ENCODE measurements at regions not wholly inside any gene's neighbourhood (a gene's known extent, or its start where the extent isn't known, plus 50 kb on each side); places are given as distances from the start of the nearest gene placed in this dataset.
"Not testable (repeated sequence)": the region's sequence is repeated elsewhere in the genome, so short reads cannot be mapped to it uniquely, and the experiment has no call there.

GRCh38 chr4:134073711-134074110, 127.9 kb downstream of the PABPC4L start:
- Histone ChIP-seq H3K36me3 (replicated peaks) (no peaks in the 10 kb centered on the region), H3K27me3 (ENCODE audit: low read depth) (no peaks in the 10 kb centered on the region), H3K4me3 (no peak overlapping the region), H3K9me3 (no peaks in the 10 kb centered on the region), H3K4me1 (no peaks in the 10 kb centered on the region)
- in situ Hi-C loops (cut with MboI; ENCODE audit: low sequenced_read_pairs) = no loop called here
- no peak for DNase-seq (ENCODE audit: low spot score in 2 of 2)

- H3K4me3 ChIP-seq = no peak overlapping the region
- H3K36me3 ChIP-seq (replicated peaks) = no peaks in the 10 kb centered on the region
- H3K9me3 ChIP-seq = no peaks in the 10 kb centered on the region
- H3K4me1 ChIP-seq = no peaks in the 10 kb centered on the region
- in situ Hi-C loops (cut with MboI; ENCODE audit: low sequenced_read_pairs) = no loop called here
- DNase-seq (ENCODE audit: low spot score in 2 of 2) = no peak
- H3K27me3 ChIP-seq (ENCODE audit: low read depth) = no peaks in the 10 kb centered on the region
Measured at GRCh38 chr4:134072137-134072536, 129.5 kb downstream of the PABPC4L start.

- DNase-seq (ENCODE audit: low spot score in 2 of 2) = no peak
- no peaks in the 10 kb centered on the region for H3K27me3 ChIP-seq (ENCODE audit: low read depth)
- H3K4me1 ChIP-seq = no peaks in the 10 kb centered on the region
- in situ Hi-C loops (cut with MboI; ENCODE audit: low sequenced_read_pairs) = no loop called here
- no peaks in the 10 kb centered on the region for H3K9me3 ChIP-seq
- no peaks in the 10 kb centered on the region for H3K36me3 ChIP-seq (replicated peaks)
- H3K4me3 ChIP-seq = no peak overlapping the region
Measured at GRCh38 chr4:134070174-134070573, 131.4 kb downstream of the PABPC4L start.

- no peak for DNase-seq (ENCODE audit: low spot score in 2 of 2)
- H3K27me3 ChIP-seq (ENCODE audit: low read depth) = no peaks in the 10 kb centered on the region
- no peaks in the 10 kb centered on the region for H3K36me3 ChIP-seq (replicated peaks)
- no peaks in the 10 kb centered on the region for H3K9me3 ChIP-seq
- in situ Hi-C loops (cut with MboI; ENCODE audit: low sequenced_read_pairs) = no loop called here
- H3K4me3 ChIP-seq = no peak overlapping the region
- no peaks in the 10 kb centered on the region for H3K4me1 ChIP-seq
Measured at GRCh38 chr4:134057356-134057755, 144.2 kb downstream of the PABPC4L start.

- DNase-seq (ENCODE audit: low spot score in 2 of 2); H3K9me3 ChIP-seq; H3K4me1 ChIP-seq; H3K4me3 ChIP-seq; H3K27me3 ChIP-seq (ENCODE audit: low read depth); H3K36me3 ChIP-seq (replicated peaks); in situ Hi-C loops (cut with MboI; ENCODE audit: low sequenced_read_pairs): not testable (repeated sequence)
Measured at GRCh38 chr4:134046221-134046620, 155.4 kb downstream of the PABPC4L start.

GRCh38 chr4:134045411-134045810, 156.2 kb downstream of the PABPC4L start:
- Histone ChIP-seq H3K9me3 (peaks cover 2% of the 10 kb centered on the region; the same call in 1 of the 2 replicates), H3K36me3 (replicated peaks) (no peaks in the 10 kb centered on the region), H3K4me1 (no peaks in the 10 kb centered on the region), H3K4me3 (no peak overlapping the region), H3K27me3 (ENCODE audit: low read depth) (no peaks in the 10 kb centered on the region)
- in situ Hi-C loops (cut with MboI; ENCODE audit: low sequenced_read_pairs) = no loop called here
- no peak for DNase-seq (ENCODE audit: low spot score in 2 of 2)

GRCh38 chr4:134043266-134043665, 158.3 kb downstream of the PABPC4L start:
- peaks cover 2% of the 10 kb centered on the region; the same call in 1 of the 2 replicates for H3K9me3 ChIP-seq

GRCh38 chr4:134028421-134028820, 173.2 kb downstream of the PABPC4L start:
- in situ Hi-C loops (cut with MboI; ENCODE audit: low sequenced_read_pairs) = no loop called here
- DNase-seq (ENCODE audit: low spot score in 2 of 2) = no peak

More at GRCh38 chr4:134043266-134043665, 158.3 kb downstream of the PABPC4L start:
- Histone ChIP-seq H3K4me3 (no peak overlapping the region), H3K4me1 (no peaks in the 10 kb centered on the region), H3K36me3 (replicated peaks) (no peaks in the 10 kb centered on the region), H3K27me3 (ENCODE audit: low read depth) (no peaks in the 10 kb centered on the region)
- in situ Hi-C loops (cut with MboI; ENCODE audit: low sequenced_read_pairs) = no loop called here
- DNase-seq (ENCODE audit: low spot score in 2 of 2) = no peak

GRCh38 chr4:134027931-134028330, 173.7 kb downstream of the PABPC4L start:
- H3K4me3 ChIP-seq = no peak overlapping the region
- H3K27me3 ChIP-seq (ENCODE audit: low read depth) = no peaks in the 10 kb centered on the region
- no peaks in the 10 kb centered on the region for H3K36me3 ChIP-seq (replicated peaks)
- no peak for DNase-seq (ENCODE audit: low spot score in 2 of 2)
- in situ Hi-C loops (cut with MboI; ENCODE audit: low sequenced_read_pairs) = no loop called here
- H3K4me1 ChIP-seq = no peaks in the 10 kb centered on the region
- no peaks in the 10 kb centered on the region for H3K9me3 ChIP-seq

More at GRCh38 chr4:134028421-134028820, 173.2 kb downstream of the PABPC4L start:
- H3K9me3 ChIP-seq = no peaks in the 10 kb centered on the region
- H3K27me3 ChIP-seq (ENCODE audit: low read depth) = no peaks in the 10 kb centered on the region
- H3K4me1 ChIP-seq = no peaks in the 10 kb centered on the region
- no peak overlapping the region for H3K4me3 ChIP-seq
- H3K36me3 ChIP-seq (replicated peaks) = no peaks in the 10 kb centered on the region

- in situ Hi-C loops (cut with MboI; ENCODE audit: low sequenced_read_pairs) = no loop called here
Measured at GRCh38 chr4:134024251-134024650, 177.3 kb downstream of the PABPC4L start.

GRCh38 chr4:134019657-134020056, 181.9 kb downstream of the PABPC4L start:
- in situ Hi-C loops (cut with MboI; ENCODE audit: low sequenced_read_pairs) = no loop called here
- H3K4me1 ChIP-seq = 0 out of 2 replicates have a peak, but pooled peaks cover 5% of the 10 kb centered on the region
- no peaks in the 10 kb centered on the region for H3K27me3 ChIP-seq (ENCODE audit: low read depth)
- H3K4me3 ChIP-seq = no peak overlapping the region
- no peak for DNase-seq (ENCODE audit: low spot score in 2 of 2)
- no peaks in the 10 kb centered on the region for H3K9me3 ChIP-seq
- no peaks in the 10 kb centered on the region for H3K36me3 ChIP-seq (replicated peaks)

More at GRCh38 chr4:134024251-134024650, 177.3 kb downstream of the PABPC4L start:
- Histone ChIP-seq H3K36me3 (replicated peaks) (no peaks in the 10 kb centered on the region), H3K27me3 (ENCODE audit: low read depth) (no peaks in the 10 kb centered on the region), H3K9me3 (no peaks in the 10 kb centered on the region), H3K4me1 (0 out of 2 replicates have a peak, but pooled peaks cover under 1% of the 10 kb centered on the region), H3K4me3 (no peak overlapping the region)
- DNase-seq (ENCODE audit: low spot score in 2 of 2) = peak; percentile 11 to 51

- H3K27me3 ChIP-seq (ENCODE audit: low read depth) = no peaks in the 10 kb centered on the region
- in situ Hi-C loops (cut with MboI; ENCODE audit: low sequenced_read_pairs) = no loop called here
- peak in 1 of 2 experiments; percentile 6 for DNase-seq (ENCODE audit: low spot score in 2 of 2)
- H3K4me1 ChIP-seq = 0 out of 2 replicates have a peak, but pooled peaks cover 5% of the 10 kb centered on the region
- H3K4me3 ChIP-seq = no peak overlapping the region
- H3K9me3 ChIP-seq = no peaks in the 10 kb centered on the region
- H3K36me3 ChIP-seq (replicated peaks) = no peaks in the 10 kb centered on the region
Measured at GRCh38 chr4:134018846-134019245, 182.7 kb downstream of the PABPC4L start.

GRCh38 chr4:134001057-134001456, 200.5 kb downstream of the PABPC4L start:
- Histone ChIP-seq H3K4me3 (no peak overlapping the region), H3K4me1 (peaks cover 2% of the 10 kb centered on the region; the same call in 1 of the 2 replicates), H3K27me3 (ENCODE audit: low read depth) (no peaks in the 10 kb centered on the region), H3K9me3 (no peaks in the 10 kb centered on the region), H3K36me3 (replicated peaks) (no peaks in the 10 kb centered on the region)
- DNase-seq (ENCODE audit: low spot score in 2 of 2) = no peak
- in situ Hi-C loops (cut with MboI; ENCODE audit: low sequenced_read_pairs) = no loop called here

- no peaks in the 10 kb centered on the region for H3K27me3 ChIP-seq (ENCODE audit: low read depth)
Measured at GRCh38 chr4:133997436-133997835, 204.2 kb downstream of the PABPC4L start.

More at GRCh38 chr4:133997436-133997835, 204.2 kb downstream of the PABPC4L start:
- no peak overlapping the region for H3K4me3 ChIP-seq
- H3K4me1 ChIP-seq = peaks cover 2% of the 10 kb centered on the region; the same call in 1 of the 2 replicates
- H3K9me3 ChIP-seq = no peaks in the 10 kb centered on the region
- in situ Hi-C loops (cut with MboI; ENCODE audit: low sequenced_read_pairs) = no loop called here
- no peak for DNase-seq (ENCODE audit: low spot score in 2 of 2)
- H3K36me3 ChIP-seq (replicated peaks) = no peaks in the 10 kb centered on the region
